Lower leg skin (tissue), 3 donors: ENCODE measurements at regions not wholly inside any gene's neighbourhood (a gene's known extent, or its start where the extent isn't known, plus 50 kb on each side); places are given as distances from the start of the nearest gene placed in this dataset.

Source experiments
- CTCF ChIP-seq, 3 donors: fragments of 450-650 bp; IDR thresholded peaks; one replicate each; pipeline ENCODE4 v1.5.1; 2016; ENCODE audit warnings: antibody characterized with exemption in 3 of 3, mild to moderate bottlenecking in 3 of 3, moderate library complexity in 2 of 3
- POLR2A ChIP-seq, 2 donors: fragments of 450-650 bp; IDR thresholded peaks; one replicate each; pipeline ENCODE4 v1.6.1; 2016 to 2017; ENCODE audit warnings: antibody characterized with exemption in 2 of 2, mild to moderate bottlenecking in 1 of 2, moderate library complexity in 1 of 2

DNA sequence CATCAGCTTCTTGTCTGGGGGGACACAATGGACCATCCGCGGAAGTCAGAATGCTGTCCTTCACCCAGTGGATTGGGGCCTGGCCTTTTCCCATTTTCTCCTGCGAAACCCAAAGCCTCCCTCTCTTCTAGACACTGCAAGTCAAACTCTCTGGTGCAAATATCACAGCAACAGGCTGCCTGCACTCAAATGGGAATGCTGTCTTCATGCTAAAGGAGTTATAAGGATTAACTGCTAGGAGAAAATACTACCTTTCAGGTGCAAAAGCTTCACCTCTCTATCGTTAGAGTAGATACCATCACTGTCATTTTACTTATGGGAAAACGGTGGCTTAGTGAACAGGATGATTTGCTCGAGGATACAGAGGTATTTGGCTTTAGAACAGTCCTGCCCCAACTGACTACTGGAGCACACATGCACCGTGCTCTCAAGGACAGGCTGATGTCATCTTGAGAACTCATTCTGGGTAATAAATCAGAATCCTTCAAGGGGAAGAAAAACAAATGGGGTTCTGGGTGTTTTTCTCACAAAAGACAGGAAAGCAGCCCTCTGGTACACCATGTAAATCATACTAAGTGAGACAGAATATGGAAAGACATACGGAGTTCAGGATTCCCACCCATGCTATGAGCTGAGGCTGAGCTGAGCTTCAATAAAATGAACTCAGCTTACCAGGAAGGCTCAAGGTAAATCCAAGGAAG is 100.9 kb downstream of the SAMD9 start:
- no peak for TF ChIP-seq CTCF (IDR thresholded peaks at IDR 0.05)
- no peak for TF ChIP-seq POLR2A (IDR thresholded peaks at IDR 0.05)
